ENCODE measurements at regions not wholly inside any gene's neighbourhood (a gene's known extent, or its start where the extent isn't known, plus 50 kb on each side); places are given as distances from the start of the nearest gene placed in this dataset.

DNA sequence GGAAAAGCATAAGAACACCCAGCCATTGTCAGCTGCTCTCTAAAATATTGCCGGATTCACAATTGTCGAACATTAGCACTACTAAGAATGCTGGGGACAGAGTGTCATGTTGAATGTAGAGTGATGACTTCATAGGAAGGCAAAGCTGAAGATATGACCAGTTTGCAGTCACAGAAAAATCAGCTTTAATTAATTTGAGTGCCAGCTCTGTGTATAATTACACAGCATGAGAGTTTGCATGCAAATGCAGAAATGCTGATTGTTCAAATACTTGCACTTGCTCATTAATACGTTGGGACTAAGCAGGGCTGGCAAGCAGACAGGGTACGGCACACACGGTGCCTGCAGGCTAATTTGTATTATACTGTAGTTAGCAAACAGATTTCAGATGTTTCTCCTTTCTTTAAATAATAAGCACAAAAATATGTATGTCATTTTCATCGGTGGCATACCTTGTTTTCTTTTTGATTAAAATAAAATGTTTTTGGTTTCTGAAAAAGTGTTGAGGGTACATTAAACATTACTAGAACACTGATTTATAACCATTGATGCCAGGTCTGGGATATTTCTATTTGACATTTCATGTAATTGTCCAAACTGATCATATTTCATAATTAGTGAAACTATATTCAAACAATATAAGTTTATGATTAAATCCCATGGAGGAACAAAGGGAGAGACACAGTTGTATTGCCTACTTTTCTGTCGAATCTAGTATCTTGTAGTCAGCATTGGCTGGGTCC is 99.8 kb upstream of the ADGRL2 start:
- intact Hi-C loops (cut with DNase I) = no loop called here
- Histone ChIP-seq H3K4me1 (peaks cover 0 to 53% (median 0%) of the 10 kb centered on the region in 3 donors), H3K27me3 (no peaks in the 10 kb centered on the region), H3K27ac (peak overlapping the region; percentile 5 to 86 (median 78)), H3K36me3 (no peaks in the 10 kb centered on the region), H3K4me3 (peak overlapping the region; percentile 17 to 42 (median 40)), H3K9me3 (no peaks in the 10 kb centered on the region)
- no peak for DNase-seq
- WGBS, 2 donors = 51 to 57% methylated on average over 7 of the region's 7 CpGs
- TF ChIP-seq, protein P1, sequence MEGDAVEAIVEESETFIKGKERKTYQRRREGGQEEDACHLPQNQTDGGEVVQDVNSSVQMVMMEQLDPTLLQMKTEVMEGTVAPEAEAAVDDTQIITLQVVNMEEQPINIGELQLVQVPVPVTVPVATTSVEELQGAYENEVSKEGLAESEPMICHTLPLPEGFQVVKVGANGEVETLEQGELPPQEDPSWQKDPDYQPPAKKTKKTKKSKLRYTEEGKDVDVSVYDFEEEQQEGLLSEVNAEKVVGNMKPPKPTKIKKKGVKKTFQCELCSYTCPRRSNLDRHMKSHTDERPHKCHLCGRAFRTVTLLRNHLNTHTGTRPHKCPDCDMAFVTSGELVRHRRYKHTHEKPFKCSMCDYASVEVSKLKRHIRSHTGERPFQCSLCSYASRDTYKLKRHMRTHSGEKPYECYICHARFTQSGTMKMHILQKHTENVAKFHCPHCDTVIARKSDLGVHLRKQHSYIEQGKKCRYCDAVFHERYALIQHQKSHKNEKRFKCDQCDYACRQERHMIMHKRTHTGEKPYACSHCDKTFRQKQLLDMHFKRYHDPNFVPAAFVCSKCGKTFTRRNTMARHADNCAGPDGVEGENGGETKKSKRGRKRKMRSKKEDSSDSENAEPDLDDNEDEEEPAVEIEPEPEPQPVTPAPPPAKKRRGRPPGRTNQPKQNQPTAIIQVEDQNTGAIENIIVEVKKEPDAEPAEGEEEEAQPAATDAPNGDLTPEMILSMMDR (IDR thresholded peaks at IDR 0.05) = no peak
- no peak for TF ChIP-seq POLR2A (IDR thresholded peaks at IDR 0.05)

DNA sequence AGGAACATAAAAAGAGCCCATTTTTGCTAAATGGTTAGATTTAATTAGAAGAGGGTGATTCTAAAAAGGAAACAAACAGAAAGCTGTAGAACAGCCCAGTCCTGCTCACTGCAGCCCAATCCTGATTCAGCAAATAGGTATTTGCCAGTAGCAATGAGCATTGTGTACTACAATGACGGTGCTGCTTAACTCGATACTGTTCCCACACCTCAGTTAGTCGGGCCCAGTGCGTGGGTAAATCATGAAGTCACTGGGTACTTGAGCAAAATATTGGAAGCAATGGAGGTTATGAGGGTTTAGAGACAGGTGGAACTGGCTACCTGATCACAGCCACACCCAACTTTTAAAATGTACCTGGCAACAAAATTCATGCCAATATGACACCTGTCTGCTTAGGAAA is 101.5 kb upstream of the ADGRL2 start:
- intact Hi-C loops (cut with DNase I) = no loop called here
- H3K36me3 ChIP-seq = no peaks in the 10 kb centered on the region
- TF ChIP-seq, protein P1 (IDR thresholded peaks at IDR 0.05) = no peak
- no peak for TF ChIP-seq POLR2A (IDR thresholded peaks at IDR 0.05)
- peak overlapping the region; percentile 66 to 86 (median 78) for H3K27ac ChIP-seq
- H3K4me3 ChIP-seq = peak overlapping the region; percentile 17 to 42 (median 40)
- H3K27me3 ChIP-seq = no peaks in the 10 kb centered on the region
- H3K4me1 ChIP-seq = peaks cover 0 to 50% (median 0%) of the 10 kb centered on the region in 3 donors
- WGBS, 2 donors = 36 to 51% methylated on average over 4 of the region's 4 CpGs
- DNase-seq = no peak
- no peaks in the 10 kb centered on the region for H3K9me3 ChIP-seq

GRCh38 chr1:81695741-81696140 is 105.0 kb upstream of the ADGRL2 start:
- intact Hi-C loops (cut with DNase I) = no loop called here
- Histone ChIP-seq H3K4me1 (peaks cover 0 to 34% (median 0%) of the 10 kb centered on the region in 3 donors), H3K27me3 (no peaks in the 10 kb centered on the region), H3K36me3 (no peaks in the 10 kb centered on the region), H3K4me3 (no peak overlapping the region), H3K27ac (no peak overlapping the region), H3K9me3 (no peaks in the 10 kb centered on the region)
- no peak for DNase-seq
- WGBS, 2 donors = 36 to 46% methylated on average over 3 of the region's 3 CpGs
- TF ChIP-seq, protein P1 (IDR thresholded peaks at IDR 0.05) = no peak
- no peak for TF ChIP-seq POLR2A (IDR thresholded peaks at IDR 0.05)

- H3K4me3 ChIP-seq = no peak overlapping the region
- H3K36me3 ChIP-seq = no peaks in the 10 kb centered on the region
- no peaks in the 10 kb centered on the region for H3K9me3 ChIP-seq
- no peak for DNase-seq
- intact Hi-C loops (cut with DNase I) = no loop called here
- WGBS, 2 donors = 67 to 74% methylated on average over 2 of the region's 2 CpGs
- TF ChIP-seq, protein P1 (IDR thresholded peaks at IDR 0.05) = no peak
- no peak for TF ChIP-seq POLR2A (IDR thresholded peaks at IDR 0.05)
- H3K27me3 ChIP-seq = no peaks in the 10 kb centered on the region
- peaks cover 0 to 36% (median 0%) of the 10 kb centered on the region in 3 donors for H3K4me1 ChIP-seq
- H3K27ac ChIP-seq = no peak overlapping the region
These were observed 107.4 kb upstream of the ADGRL2 start for GRCh38 chr1:81693316-81693715.

DNA sequence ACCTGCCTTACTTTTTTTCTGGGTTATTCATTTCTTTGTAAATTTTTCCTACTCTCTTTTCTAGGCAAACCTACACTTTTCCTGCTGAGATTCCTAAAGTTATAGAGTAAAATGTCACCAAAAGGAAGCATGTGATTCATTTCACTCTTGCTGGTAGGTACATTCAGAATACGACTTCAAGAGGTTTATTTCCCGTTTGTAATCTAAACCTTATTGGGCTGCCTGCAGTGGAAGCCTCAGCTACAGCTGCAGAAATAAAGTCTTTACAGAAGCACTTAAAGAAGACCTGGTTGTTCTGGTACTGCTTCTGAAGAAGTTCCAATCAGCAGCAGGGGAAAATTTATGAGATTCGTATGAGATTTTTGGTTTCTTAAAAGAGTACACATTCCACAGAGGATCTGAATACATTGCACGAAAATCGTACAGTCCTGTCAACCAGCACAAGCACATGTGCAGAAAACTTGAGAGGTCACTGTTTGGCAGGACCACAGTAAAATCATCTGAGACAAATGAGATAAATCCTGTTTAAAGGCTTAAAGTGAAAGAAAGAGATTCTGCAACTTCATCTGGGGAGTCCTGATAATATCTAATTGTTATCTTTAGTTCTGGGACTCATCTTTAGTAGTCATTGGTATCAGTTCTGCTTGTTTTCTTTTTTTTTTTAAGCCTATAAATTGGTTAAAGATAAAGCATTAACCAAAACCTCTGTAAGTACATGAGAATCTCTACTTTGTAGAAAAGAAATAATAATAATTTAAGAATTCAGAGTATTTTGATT is 109.9 kb upstream of the ADGRL2 start:
- Histone ChIP-seq H3K4me3 (no peak overlapping the region), H3K27me3 (no peaks in the 10 kb centered on the region), H3K27ac (no peak overlapping the region), H3K4me1 (peaks cover 0 to 30% (median 0%) of the 10 kb centered on the region in 3 donors), H3K36me3 (no peaks in the 10 kb centered on the region), H3K9me3 (no peaks in the 10 kb centered on the region)
- 60 to 81% methylated on average over 5 of the region's 5 CpGs for WGBS, 2 donors
- no peak for DNase-seq
- intact Hi-C loops (cut with DNase I) = no loop called here
- TF ChIP-seq, protein P1 (IDR thresholded peaks at IDR 0.05) = no peak
- TF ChIP-seq POLR2A (IDR thresholded peaks at IDR 0.05) = no peak
